ENCODE measurements at regions not wholly inside any gene's neighbourhood (a gene's known extent, or its start where the extent isn't known, plus 50 kb on each side); places are given as distances from the start of the nearest gene placed in this dataset.
"Not testable (repeated sequence)": the region's sequence is repeated elsewhere in the genome, so short reads cannot be mapped to it uniquely, and the experiment has no call there.

DNA sequence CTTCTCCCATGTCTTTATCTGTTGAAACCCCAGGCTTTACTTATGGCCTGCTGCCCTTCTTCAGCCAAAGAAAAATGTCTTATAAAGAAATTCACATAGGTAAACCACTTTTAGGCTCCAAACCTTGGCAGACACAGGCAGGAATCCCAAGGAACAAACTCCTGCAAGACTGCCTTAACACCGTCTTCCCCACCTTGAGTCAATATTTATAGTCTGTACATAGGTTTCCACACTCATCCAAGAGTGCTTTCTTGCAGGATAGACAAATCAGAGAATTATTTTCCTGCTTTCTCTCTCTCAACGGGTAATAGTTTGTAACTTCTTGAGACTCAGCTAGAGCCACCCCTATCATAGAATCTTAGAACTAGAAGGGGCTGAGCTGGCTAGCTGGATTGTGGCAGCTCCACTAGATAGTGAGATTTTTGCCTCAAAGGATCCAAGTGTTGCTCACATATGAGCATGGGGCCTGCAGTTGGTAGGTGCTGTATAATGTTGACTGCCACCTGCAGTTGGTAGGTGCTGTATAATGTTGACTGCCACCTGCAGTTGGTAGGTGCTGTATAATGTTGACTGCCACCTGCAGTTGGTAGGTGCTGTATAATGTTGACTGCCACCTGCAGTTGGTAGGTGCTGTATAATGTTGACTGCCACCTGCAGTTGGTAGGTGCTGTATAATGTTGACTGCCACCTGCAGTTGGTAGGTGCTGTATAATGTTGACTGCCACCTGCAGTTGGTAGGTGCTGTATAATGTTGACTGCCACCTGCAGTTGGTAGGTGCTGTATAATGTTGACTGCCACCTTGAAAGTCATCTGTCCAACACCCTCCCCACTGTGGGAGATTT lies 142.5 kb downstream of the MINAR1 start:
- not testable (repeated sequence) for H3K9me3 ChIP-seq (ENCODE audit: control insufficient read depth, insufficient read depth, low read length); H3K27ac ChIP-seq (ENCODE audit: low read depth, low read length); H3K27me3 ChIP-seq (ENCODE audit: control insufficient read depth, insufficient read depth, low read length); H3K36me3 ChIP-seq (ENCODE audit: control insufficient read depth, insufficient read depth, low read length); H3K4me1 ChIP-seq (ENCODE audit: control insufficient read depth, insufficient read depth, low read length); H3K9ac ChIP-seq (ENCODE audit: low read depth, low read length); H3K4me3 ChIP-seq (ENCODE audit: low read depth, low read length)

DNA sequence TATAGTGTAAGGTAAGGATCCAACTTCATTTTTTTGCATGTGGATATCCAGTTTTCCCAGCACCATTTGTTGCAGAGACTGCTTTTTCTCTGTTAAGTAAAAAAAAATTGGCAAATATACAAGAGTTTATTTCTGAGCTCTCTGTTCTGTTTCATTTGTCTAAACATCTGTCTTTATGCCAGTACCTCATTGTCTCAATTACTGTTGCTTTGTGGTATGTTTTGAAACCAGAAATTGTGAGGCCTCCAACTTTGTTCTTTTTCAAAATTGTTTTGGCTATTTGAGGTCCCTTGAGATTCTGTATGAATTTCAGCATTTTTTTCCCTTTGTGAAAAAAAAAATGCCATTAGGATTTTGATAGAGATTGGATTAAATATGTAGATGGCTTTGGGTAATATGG lies 150.5 kb downstream of the MINAR1 start:
- Histone ChIP-seq H3K4me3 (ENCODE audit: low read depth, low read length) (no peak overlapping the region), H3K9ac (ENCODE audit: low read depth, low read length) (no peak overlapping the region), H3K27ac (ENCODE audit: low read depth, low read length) (no peak overlapping the region), H3K36me3 (ENCODE audit: control insufficient read depth, insufficient read depth, low read length) (no peaks in the 10 kb centered on the region), H3K27me3 (ENCODE audit: control insufficient read depth, insufficient read depth, low read length) (no peaks in the 10 kb centered on the region), H3K4me1 (ENCODE audit: control insufficient read depth, insufficient read depth, low read length) (no peaks in the 10 kb centered on the region), H3K9me3 (ENCODE audit: control insufficient read depth, insufficient read depth, low read length) (no peaks in the 10 kb centered on the region)

DNA sequence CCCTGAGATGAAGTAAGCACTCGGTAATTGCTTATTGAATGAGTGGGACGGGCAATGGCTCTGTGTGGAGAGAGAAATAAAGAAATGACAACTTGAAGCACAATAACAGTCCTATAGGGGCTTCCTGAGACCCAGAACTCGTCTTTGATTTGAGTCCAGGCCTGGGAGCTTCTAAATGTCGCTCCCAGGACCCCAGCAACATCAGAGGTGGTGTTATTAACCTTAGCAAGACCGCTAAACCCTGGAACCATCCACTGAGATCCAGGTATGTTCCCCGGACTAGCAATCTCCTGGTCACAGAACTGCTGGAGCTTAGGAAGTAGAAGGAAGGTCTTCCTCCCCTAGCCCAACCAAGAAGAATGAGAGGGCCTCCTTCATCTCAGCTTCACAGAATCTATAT lies 160.0 kb downstream of the MINAR1 start:
- Histone ChIP-seq H3K4me3 (ENCODE audit: low read depth, low read length) (no peak overlapping the region), H3K9me3 (ENCODE audit: control insufficient read depth, insufficient read depth, low read length) (no peaks in the 10 kb centered on the region), H3K36me3 (ENCODE audit: control insufficient read depth, insufficient read depth, low read length) (no peaks in the 10 kb centered on the region), H3K27ac (ENCODE audit: low read depth, low read length) (no peak overlapping the region), H3K4me1 (ENCODE audit: control insufficient read depth, insufficient read depth, low read length) (no peaks in the 10 kb centered on the region), H3K9ac (ENCODE audit: low read depth, low read length) (no peak overlapping the region), H3K27me3 (ENCODE audit: control insufficient read depth, insufficient read depth, low read length) (no peaks in the 10 kb centered on the region)

DNA sequence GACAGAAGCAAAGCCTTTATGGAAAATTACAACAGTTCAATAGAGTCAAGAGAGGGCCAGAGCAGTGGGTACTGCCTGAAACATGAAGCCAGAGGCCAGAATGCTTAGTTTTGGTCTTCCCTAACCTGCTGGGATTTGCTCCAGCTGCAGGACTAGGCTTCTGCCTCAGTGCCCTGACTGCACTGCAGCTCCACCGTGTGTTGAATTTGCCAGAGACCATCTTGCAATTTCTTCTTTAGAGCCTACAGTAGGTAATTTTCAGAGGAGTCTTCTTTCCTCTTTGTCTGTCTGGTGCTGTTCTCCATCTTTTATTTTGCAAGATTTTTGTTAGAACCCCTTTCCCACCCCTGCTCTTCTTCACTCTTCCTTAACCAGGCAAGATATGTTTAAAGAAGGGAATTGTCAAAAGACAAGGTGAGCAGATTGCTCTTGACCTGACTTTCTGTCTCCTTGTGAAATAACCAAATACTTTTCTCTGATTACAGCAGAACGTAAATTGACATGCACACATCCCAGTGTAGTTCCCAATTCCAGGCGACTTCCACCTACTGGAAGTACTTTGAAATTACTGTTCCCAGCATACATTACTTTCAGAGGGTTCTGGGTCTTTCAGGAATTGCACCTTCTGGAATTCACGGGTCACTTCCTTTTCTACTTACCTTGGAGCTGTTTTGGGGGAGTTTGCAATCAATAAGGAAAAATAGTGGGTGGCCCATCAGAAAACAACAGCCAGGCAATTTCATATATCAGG lies 161.2 kb downstream of the MINAR1 start:
- Histone ChIP-seq H3K36me3 (ENCODE audit: control insufficient read depth, insufficient read depth, low read length) (no peaks in the 10 kb centered on the region), H3K4me1 (ENCODE audit: control insufficient read depth, insufficient read depth, low read length) (no peaks in the 10 kb centered on the region), H3K9ac (ENCODE audit: low read depth, low read length) (no peak overlapping the region), H3K27ac (ENCODE audit: low read depth, low read length) (no peak overlapping the region), H3K27me3 (ENCODE audit: control insufficient read depth, insufficient read depth, low read length) (no peaks in the 10 kb centered on the region), H3K4me3 (ENCODE audit: low read depth, low read length) (no peak overlapping the region), H3K9me3 (ENCODE audit: control insufficient read depth, insufficient read depth, low read length) (no peaks in the 10 kb centered on the region)

DNA sequence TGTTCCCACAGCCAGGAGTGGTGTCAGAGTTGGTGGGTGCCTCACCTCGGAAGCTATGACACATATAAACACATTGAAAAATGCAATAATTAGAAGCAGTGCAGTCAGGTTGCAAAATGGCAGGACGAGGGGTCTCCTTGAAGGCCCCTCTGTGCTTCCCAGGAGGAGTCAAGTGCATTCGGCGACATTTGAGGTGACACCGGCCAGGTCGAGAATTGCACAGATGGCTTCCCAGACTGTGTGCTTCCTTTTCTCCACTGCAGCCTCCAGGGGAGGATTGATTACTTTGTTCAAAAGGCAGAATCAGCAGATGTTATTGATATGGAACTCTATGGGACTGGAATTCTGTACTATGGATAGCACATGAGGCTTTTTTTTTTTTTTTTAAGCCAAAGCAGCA lies 163.2 kb downstream of the MINAR1 start:
- Histone ChIP-seq H3K4me3 (ENCODE audit: low read depth, low read length) (no peak overlapping the region), H3K27me3 (ENCODE audit: control insufficient read depth, insufficient read depth, low read length) (no peaks in the 10 kb centered on the region), H3K9ac (ENCODE audit: low read depth, low read length) (no peak overlapping the region), H3K36me3 (ENCODE audit: control insufficient read depth, insufficient read depth, low read length) (no peaks in the 10 kb centered on the region), H3K9me3 (ENCODE audit: control insufficient read depth, insufficient read depth, low read length) (no peaks in the 10 kb centered on the region), H3K27ac (ENCODE audit: low read depth, low read length) (no peak overlapping the region), H3K4me1 (ENCODE audit: control insufficient read depth, insufficient read depth, low read length) (no peaks in the 10 kb centered on the region)

DNA sequence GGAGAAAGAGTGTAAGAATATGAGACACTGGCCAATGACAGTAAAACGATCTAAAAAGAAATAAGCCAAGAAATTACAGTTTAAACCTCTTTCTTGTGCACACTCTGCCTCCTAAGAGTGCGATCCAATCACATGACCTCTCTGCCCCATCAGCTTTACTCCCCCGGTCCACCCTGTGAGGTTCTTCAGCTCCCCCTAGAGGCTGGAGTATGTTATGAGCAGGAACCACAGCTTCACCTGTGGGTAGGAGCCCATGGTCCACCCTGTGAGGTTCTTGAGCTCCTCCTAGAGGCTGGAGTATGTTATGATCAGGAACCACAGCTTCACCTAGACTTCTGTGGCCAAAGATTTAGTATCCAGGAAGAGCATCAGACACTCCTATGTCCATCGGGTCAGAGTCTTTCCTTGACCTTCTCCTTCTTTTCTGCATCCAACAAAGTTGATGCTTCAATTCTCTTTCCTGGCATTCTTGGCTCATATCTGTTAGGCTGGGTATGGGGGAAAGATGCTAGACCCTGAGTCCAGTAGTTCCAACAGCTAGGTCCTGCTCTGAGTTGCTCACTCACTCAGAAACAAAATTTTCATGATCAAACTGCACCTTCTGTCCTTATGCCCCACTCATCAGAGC lies 164.0 kb downstream of the MINAR1 start:
- H3K4me3 ChIP-seq (ENCODE audit: low read depth, low read length) = no peak overlapping the region
- H3K9ac ChIP-seq (ENCODE audit: low read depth, low read length) = no peak overlapping the region
- no peaks in the 10 kb centered on the region for H3K27me3 ChIP-seq (ENCODE audit: control insufficient read depth, insufficient read depth, low read length)
- H3K4me1 ChIP-seq (ENCODE audit: control insufficient read depth, insufficient read depth, low read length) = no peaks in the 10 kb centered on the region
- H3K9me3 ChIP-seq (ENCODE audit: control insufficient read depth, insufficient read depth, low read length) = no peaks in the 10 kb centered on the region
- no peaks in the 10 kb centered on the region for H3K36me3 ChIP-seq (ENCODE audit: control insufficient read depth, insufficient read depth, low read length)
- H3K27ac ChIP-seq (ENCODE audit: low read depth, low read length) = no peak overlapping the region

DNA sequence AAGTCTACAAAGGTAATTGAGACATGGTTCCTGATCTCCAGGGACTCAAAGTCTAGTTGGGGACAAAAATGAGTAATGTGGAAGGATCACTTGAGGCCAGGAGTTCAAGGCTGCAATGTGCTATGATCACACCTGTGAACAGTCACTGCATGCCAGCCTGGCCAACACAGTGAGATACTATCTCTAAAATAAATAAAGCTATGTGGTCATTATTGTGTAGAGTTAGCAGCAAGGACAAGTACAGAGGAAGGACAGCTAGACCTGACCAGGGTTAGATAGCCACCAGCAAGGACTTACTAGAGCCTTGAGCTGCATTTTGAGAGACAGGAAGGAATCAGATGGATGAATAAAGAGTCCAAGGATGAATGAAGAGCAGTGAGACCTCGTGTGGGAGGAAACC lies 166.5 kb downstream of the MINAR1 start:
- no peak overlapping the region for H3K27ac ChIP-seq (ENCODE audit: low read depth, low read length)
- no peaks in the 10 kb centered on the region for H3K27me3 ChIP-seq (ENCODE audit: control insufficient read depth, insufficient read depth, low read length)
- no peak overlapping the region for H3K4me3 ChIP-seq (ENCODE audit: low read depth, low read length)
- H3K4me1 ChIP-seq (ENCODE audit: control insufficient read depth, insufficient read depth, low read length) = no peaks in the 10 kb centered on the region
- H3K9me3 ChIP-seq (ENCODE audit: control insufficient read depth, insufficient read depth, low read length) = no peaks in the 10 kb centered on the region
- H3K36me3 ChIP-seq (ENCODE audit: control insufficient read depth, insufficient read depth, low read length) = no peaks in the 10 kb centered on the region
- no peak overlapping the region for H3K9ac ChIP-seq (ENCODE audit: low read depth, low read length)

DNA sequence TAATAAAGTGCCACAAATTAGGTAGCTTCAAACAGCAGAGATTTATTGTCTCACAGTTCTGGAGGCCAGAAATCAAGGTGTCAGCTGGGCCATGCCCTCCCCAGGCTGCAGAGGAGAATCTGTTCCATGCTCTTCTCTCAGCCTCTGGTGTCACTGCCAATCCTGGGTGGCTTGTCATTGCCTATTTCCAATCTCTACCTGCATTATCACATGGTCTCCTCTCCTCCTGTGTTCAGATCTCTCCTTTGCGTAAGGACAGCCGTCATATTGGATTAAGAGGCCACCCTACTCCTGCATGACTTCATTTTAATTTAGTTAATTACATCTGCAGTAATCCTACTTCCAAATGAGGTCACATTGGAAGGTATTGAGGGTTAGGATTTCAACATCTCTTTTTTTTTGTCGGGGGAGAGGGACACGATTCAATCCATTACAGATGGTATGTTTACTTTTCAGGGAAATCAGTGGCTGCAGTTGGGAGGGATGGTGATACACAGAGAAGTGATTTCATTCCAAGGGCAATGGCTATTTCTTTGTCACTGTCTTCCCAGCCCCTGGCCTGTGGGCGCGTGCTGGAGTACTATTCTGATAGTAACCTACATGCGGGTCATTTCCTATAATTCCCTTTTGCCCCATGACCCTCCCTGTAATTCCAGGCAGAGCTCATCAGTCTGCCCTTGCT lies 169.4 kb downstream of the MINAR1 start:
- no peaks in the 10 kb centered on the region for H3K27me3 ChIP-seq (ENCODE audit: control insufficient read depth, insufficient read depth, low read length)
- no peaks in the 10 kb centered on the region for H3K9me3 ChIP-seq (ENCODE audit: control insufficient read depth, insufficient read depth, low read length)
- no peak overlapping the region for H3K9ac ChIP-seq (ENCODE audit: low read depth, low read length)
- no peak overlapping the region for H3K4me3 ChIP-seq (ENCODE audit: low read depth, low read length)
- H3K27ac ChIP-seq (ENCODE audit: low read depth, low read length) = no peak overlapping the region
- H3K36me3 ChIP-seq (ENCODE audit: control insufficient read depth, insufficient read depth, low read length) = no peaks in the 10 kb centered on the region
- no peaks in the 10 kb centered on the region for H3K4me1 ChIP-seq (ENCODE audit: control insufficient read depth, insufficient read depth, low read length)

DNA sequence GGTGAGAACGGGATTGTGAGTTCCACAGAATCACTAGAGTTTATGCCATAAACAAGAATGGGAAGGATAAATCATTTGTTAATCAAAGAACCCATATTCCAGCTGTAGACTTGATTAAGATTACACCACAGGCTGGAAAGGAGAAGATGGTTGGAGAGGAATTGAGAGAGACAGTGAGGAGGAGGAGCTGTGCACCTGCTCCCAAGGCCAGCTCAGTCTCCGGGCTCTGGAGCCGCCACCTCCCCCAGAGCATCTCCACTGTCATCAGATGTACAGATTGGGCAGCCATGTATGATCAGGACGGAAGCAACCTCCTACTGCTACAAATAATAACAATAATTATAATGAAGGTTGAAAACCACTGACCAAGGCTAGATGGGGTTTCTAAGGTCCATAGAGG lies 170.0 kb downstream of the MINAR1 start:
- H3K4me1 ChIP-seq (ENCODE audit: control insufficient read depth, insufficient read depth, low read length) = no peaks in the 10 kb centered on the region
- no peaks in the 10 kb centered on the region for H3K9me3 ChIP-seq (ENCODE audit: control insufficient read depth, insufficient read depth, low read length)
- H3K27me3 ChIP-seq (ENCODE audit: control insufficient read depth, insufficient read depth, low read length) = no peaks in the 10 kb centered on the region
- no peak overlapping the region for H3K27ac ChIP-seq (ENCODE audit: low read depth, low read length)
- H3K36me3 ChIP-seq (ENCODE audit: control insufficient read depth, insufficient read depth, low read length) = no peaks in the 10 kb centered on the region
- no peak overlapping the region for H3K4me3 ChIP-seq (ENCODE audit: low read depth, low read length)
- H3K9ac ChIP-seq (ENCODE audit: low read depth, low read length) = no peak overlapping the region

DNA sequence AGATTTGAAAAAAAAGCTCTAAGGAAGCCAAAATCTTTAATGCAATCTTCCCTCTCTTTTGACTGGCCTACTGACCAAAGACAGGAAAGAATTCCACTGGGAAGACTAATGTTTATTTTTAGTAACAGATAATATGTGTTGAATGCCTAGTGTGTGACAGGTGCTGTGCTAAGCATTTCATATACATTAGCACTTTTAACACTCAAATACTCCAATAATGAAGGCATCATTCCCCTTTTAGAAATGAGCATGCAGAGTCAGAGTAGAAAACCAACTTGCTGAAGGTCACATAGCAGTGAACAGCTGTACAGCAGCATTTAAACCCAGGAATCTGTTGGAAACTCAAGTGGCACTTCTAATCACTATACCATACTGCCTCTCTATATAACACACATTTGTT lies 170.6 kb downstream of the MINAR1 start:
- no peaks in the 10 kb centered on the region for H3K27me3 ChIP-seq (ENCODE audit: control insufficient read depth, insufficient read depth, low read length)
- no peaks in the 10 kb centered on the region for H3K36me3 ChIP-seq (ENCODE audit: control insufficient read depth, insufficient read depth, low read length)
- no peak overlapping the region for H3K9ac ChIP-seq (ENCODE audit: low read depth, low read length)
- no peak overlapping the region for H3K4me3 ChIP-seq (ENCODE audit: low read depth, low read length)
- no peak overlapping the region for H3K27ac ChIP-seq (ENCODE audit: low read depth, low read length)
- H3K9me3 ChIP-seq (ENCODE audit: control insufficient read depth, insufficient read depth, low read length) = no peaks in the 10 kb centered on the region
- H3K4me1 ChIP-seq (ENCODE audit: control insufficient read depth, insufficient read depth, low read length) = no peaks in the 10 kb centered on the region
